ENCODE measurements at regions not wholly inside any gene's neighbourhood (a gene's known extent, or its start where the extent isn't known, plus 50 kb on each side); places are given as distances from the start of the nearest gene placed in this dataset.

DNA sequence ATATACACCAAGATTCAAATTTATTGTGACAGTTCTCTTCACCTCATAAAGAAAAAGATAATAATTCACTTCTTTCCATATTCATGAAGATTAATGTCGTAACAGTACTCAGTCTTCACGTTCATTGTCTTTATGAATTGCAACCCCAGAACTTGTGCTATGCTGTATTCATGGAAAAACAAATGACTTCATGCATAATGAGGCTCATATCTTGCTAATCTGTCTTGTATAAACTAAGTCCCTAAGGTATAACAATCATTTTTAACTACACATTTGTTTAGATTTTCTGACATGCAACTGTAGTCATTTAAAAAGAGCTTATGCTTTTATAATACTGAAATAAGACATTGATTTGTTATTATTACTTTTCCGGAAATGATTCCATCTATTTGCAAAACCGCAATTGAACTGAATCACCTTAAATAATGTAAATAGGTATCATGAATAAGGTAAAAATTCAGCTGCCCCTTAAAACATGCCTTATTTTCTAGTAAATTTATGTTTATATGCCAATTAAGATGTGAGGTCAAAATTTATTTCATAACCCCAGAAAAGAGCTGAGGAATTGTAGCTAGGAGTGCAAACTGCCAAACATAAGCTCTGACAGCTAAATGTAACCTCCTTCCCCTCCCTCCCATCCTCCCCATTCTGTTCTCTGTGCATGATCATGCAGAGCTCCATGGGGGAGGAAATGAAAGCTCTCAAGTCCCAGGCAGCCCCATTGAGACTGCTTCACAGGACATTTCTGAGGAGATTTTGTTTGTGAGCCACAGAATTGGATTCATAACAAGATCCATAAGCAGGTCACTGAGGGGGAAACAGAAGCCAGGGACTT is 301.6 kb downstream of the ATP23 start:
- no peak for DNase-seq (ENCODE audit: extremely low read depth in 1 of 11, low read depth in 9 of 11, low spot score in 4 of 11)

- no peak for DNase-seq (ENCODE audit: extremely low read depth in 1 of 11, low read depth in 9 of 11, low spot score in 4 of 11)
These were observed 306.3 kb downstream of the ATP23 start for GRCh38 chr12:58247633-58248032.

DNA sequence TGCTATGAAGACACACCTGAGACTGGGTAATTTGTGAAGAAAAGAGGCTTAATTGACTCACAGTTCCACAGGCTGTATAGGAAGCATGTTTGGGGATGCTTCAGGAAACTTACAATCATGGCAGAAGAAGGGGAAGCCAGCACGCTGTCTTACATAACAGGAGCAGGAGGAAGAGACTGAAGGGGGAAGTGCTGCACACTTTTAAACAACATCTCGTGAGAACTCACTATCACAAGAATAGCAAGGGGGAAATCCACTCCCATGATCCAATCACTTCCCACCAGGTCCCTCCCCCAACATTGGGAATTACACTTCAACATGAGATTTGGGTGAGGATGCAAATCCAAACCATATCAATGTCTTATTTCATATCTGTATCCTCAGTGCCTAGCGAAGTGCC is 307.2 kb downstream of the ATP23 start:
- no peak for DNase-seq (ENCODE audit: extremely low read depth in 1 of 11, low read depth in 9 of 11, low spot score in 4 of 11)

- DNase-seq (ENCODE audit: extremely low read depth in 1 of 11, low read depth in 9 of 11, low spot score in 4 of 11): no peak
These were observed 308.2 kb downstream of the ATP23 start for GRCh38 chr12:58249610-58250009.

DNA sequence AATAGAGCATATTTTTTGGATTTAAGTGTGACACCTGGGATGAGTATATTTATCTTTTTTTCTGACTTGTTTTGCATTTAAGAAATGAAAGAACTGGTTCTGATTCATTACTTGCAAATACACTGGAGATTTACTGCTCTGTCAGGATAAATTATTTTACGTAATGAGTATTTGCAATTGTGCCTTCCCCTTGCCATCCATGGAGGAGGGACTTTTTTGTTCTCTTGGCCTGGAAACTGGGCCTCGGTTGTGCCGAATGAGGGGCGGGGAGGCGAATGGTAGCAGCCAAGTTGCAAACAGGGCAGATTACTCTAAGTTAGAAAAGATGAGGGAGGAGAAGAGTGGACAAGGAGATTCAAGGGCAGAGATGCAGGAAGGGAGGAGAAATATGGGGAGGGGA is 308.7 kb downstream of the ATP23 start:
- no peak for DNase-seq (ENCODE audit: extremely low read depth in 1 of 11, low read depth in 9 of 11, low spot score in 4 of 11)

GRCh38 chr12:58252914-58253313 is 311.5 kb downstream of the ATP23 start:
- DNase-seq (ENCODE audit: extremely low read depth in 1 of 11, low read depth in 9 of 11, low spot score in 4 of 11): no peak

DNA sequence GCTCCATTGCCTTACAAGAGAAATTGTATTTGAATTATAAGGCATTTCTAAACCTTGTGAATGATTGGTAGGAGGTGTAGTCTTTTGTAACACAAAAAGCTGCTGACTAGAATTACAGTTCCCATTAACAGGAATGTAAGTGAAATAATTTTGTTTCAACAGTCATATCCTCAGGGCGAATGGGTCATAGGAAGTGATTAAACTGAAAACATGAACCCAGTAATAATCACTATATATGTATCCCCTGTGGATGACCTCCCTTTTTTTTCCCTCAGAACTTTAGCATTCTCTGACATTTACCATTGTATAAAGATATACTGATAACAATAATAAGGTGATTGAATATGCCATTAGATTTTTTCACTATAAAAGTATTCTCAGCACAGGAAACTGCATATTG is 312.3 kb downstream of the ATP23 start:
- no peak for DNase-seq (ENCODE audit: extremely low read depth in 1 of 11, low read depth in 9 of 11, low spot score in 4 of 11)

DNA sequence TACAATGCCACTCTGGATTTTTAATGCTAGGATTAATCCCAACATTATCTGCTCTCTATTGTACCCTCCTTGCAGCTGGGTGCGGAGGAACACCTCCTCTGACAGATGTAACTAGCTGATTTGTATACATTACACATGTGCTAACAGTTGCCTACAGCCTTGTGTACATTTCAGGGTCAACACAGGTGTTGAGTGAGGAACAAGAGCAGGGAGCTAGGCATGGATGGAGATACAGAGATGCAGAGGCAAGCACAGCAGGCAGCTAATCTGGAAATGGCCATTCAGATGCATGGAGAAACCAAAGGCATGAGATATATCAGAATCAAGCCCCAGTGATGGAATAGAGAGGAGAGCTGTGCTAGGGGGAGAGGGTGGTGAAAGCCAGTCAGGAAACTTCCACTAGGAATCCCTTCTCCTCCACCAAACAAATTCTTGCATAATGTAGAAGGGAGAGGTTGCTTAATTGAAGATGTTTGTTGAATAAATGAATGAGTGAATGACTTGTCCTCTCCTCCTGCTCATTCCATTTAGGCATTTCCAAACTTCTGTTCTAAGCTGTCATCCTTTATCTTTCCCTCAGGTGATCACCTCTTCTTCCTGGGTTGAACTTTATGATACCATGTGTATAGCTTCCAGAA is 313.2 kb downstream of the ATP23 start:
- DNase-seq (ENCODE audit: extremely low read depth in 1 of 11, low read depth in 9 of 11, low spot score in 4 of 11): no peak

DNA sequence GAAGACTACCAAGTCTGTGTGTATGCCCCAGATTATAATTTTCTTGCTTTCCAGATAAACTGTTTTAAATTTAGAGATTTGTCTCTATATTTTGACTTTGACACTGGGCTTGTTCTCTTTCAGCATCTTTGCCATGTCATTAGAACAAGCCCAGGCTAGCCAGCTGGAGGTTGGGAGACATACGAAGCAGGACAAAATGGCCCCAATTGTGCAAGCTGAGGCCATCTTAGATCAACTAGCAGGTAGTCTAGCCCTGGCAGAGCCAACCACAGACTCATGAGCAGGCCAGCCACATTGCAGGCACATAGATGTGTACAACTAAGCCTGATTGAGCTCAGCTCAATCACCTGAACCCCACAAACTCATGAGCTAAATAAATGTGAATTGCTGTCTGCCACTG is 321.4 kb downstream of the ATP23 start:
- DNase-seq (ENCODE audit: extremely low read depth in 1 of 11, low read depth in 9 of 11, low spot score in 4 of 11): no peak

GRCh38 chr12:58263816-58264215 is 322.4 kb downstream of the ATP23 start:
- DNase-seq (ENCODE audit: extremely low read depth in 1 of 11, low read depth in 9 of 11, low spot score in 4 of 11): no peak

DNA sequence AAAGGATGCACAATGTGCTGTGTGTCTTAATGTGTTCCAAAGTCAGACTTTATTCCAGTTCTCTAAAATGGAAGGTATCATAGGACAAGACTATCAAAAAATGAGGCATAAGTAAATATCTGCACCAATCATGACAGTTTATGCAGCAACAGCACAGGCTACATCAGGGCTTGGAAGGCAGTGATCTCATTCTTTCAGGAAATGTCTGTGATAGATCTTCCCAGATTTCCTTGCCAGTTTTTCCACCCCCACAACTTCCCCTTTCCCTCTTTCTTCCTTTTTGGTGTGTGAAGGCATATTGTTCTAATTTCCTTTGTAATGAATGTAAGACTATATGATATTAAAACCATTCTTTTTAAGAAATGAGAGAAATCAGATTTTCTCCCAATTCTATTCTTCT is 326.7 kb downstream of the ATP23 start:
- DNase-seq (ENCODE audit: extremely low read depth in 1 of 11, low read depth in 9 of 11, low spot score in 4 of 11): no peak

GRCh38 chr12:58269476-58269875 is 328.1 kb downstream of the ATP23 start:
- peak in 3 of 11 donors; percentile 5 to 19 (median 18) for DNase-seq (ENCODE audit: extremely low read depth in 1 of 11, low read depth in 9 of 11, low spot score in 4 of 11)

DNA sequence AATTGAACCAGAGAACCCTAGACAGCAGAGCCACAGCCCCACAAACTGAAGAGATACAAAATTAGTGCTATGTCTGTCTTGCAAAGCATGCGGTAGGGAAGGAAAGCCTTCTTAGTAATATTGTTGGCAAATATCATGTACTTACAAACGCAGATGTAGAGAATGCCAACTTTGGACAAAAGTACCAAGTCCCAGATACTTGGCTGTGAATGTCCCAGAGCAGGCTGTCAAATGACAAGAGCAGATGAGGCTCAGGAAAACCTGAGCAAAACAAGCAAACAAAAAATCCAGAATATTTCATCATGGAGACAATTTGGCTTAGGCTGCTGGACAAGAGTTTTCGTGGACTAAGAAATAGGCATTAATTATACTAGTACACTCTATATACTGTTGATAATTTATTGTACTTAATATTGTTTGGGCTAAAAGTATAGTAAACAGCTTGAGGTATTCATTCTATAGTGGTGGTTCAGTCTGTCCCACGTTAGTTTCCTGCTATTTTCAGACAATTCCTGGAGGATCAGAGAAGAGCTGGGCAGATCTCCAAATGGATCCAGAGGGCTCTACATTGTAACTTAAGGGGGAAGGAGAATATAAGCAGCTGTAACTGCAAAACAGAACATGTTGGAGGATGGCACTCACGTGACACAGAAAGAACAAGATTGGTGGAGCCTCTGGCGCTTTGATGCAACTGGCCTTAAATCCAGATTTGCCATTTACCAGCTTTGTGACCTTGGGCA is 329.8 kb downstream of the ATP23 start:
- DNase-seq (ENCODE audit: extremely low read depth in 1 of 11, low read depth in 9 of 11, low spot score in 4 of 11): no peak

GRCh38 chr12:58272461-58272860 is 331.1 kb downstream of the ATP23 start:
- no peak for DNase-seq (ENCODE audit: extremely low read depth in 1 of 11, low read depth in 9 of 11, low spot score in 4 of 11)

- DNase-seq (ENCODE audit: extremely low read depth in 1 of 11, low read depth in 9 of 11, low spot score in 4 of 11): no peak
These were observed 335.9 kb downstream of the ATP23 start for GRCh38 chr12:58277231-58277630.

GRCh38 chr12:58283553-58283952 is 342.2 kb downstream of the ATP23 start:
- no peak for DNase-seq (ENCODE audit: extremely low read depth in 1 of 11, low read depth in 9 of 11, low spot score in 4 of 11)

GRCh38 chr12:58285551-58285950 is 344.2 kb downstream of the ATP23 start:
- DNase-seq (ENCODE audit: extremely low read depth in 1 of 11, low read depth in 9 of 11, low spot score in 4 of 11): no peak

- DNase-seq (ENCODE audit: extremely low read depth in 1 of 11, low read depth in 9 of 11, low spot score in 4 of 11): no peak
These were observed 345.0 kb downstream of the ATP23 start for GRCh38 chr12:58286353-58286752.

DNA sequence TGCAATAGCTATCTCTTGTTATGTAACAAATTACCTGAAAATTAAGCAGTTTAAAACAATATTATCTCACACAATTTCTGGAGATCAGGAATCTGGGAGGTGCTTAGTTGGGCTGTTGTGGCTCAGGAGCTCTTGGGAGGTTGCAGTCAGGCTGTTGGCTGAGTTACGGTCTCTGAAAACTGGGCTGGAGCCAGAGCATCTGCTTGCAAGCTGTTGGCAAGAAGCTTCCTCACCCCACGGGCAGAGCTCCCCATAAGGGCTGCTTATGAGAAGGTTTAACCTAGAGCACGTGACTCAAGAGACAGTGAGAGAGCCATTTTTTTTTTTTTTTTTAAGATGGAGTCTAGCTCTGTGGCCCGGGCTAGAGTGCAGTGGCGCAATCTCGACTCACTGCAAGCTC is 346.8 kb downstream of the ATP23 start:
- DNase-seq (ENCODE audit: extremely low read depth in 1 of 11, low read depth in 9 of 11, low spot score in 4 of 11): no peak

DNA sequence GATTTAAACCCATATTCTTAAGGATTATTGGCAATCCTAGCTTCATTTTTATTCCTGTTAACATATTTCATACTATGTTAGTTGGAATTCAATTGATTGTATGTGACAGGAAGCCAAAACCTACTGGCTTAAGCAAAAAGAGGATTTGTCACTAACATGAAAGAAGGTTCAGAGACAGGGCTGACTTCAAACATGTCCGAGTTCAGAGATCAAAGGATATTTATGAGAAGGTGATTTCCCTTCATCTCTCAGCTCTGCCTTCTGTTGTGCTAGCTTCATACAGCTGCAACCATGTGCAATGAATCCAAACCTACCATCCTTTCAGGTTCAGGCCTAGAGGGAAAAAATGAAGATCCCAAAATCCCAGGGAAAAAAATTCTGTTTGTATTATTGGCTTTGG is 349.7 kb downstream of the ATP23 start:
- no peak for DNase-seq (ENCODE audit: extremely low read depth in 1 of 11, low read depth in 9 of 11, low spot score in 4 of 11)
